Neural cell (in vitro differentiated cells): ENCODE measurements at regions not wholly inside any gene's neighbourhood (a gene's known extent, or its start where the extent isn't known, plus 50 kb on each side); places are given as distances from the start of the nearest gene placed in this dataset.

Source experiments
- CTCF ChIP-seq: fragments of 450-650 bp; IDR thresholded peaks from 2 replicates; pipeline ENCODE4 v1.5.1; 2014; ENCODE audit warnings: antibody characterized with exemption, mild to moderate bottlenecking, moderate library complexity; ENCODE audit not compliant: poor library complexity, severe bottlenecking
- MXI1 ChIP-seq: fragments of 450-650 bp; conservative IDR thresholded peaks from 2 replicates; pipeline ENCODE4 v1.6.1; 2014; ENCODE audit warnings: antibody characterized with exemption, mild to moderate bottlenecking; ENCODE audit not compliant: poor library complexity, severe bottlenecking

DNA sequence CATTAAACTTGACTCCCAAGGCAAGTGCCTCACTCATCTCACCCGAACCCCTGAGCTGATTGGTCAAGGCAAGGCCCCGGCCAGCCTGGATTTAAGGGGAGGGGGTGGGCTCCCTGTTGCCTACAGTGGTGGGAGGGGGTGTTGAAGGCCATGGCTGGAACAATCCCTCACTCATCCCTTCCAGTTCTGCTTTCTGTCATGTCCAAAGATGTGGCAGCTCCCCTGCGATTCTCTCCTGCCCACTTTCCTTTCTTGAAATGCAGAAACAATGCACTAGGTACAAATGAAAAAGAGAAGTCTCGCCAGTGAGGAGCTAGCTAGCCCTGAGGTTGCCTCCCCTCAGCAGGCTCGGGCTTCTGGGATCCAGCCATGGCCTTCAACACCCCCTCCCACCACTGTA, 240.9 kb downstream of the SYK start:
- no peak for TF ChIP-seq MXI1
- no peak for TF ChIP-seq CTCF
